Upper lobe of right lung (tissue), 1 donor: ENCODE measurements at regions not wholly inside any gene's neighbourhood (a gene's known extent, or its start where the extent isn't known, plus 50 kb on each side); places are given as distances from the start of the nearest gene placed in this dataset.

ENCODE experiments used
- ATAC-seq: fragments of 200-7000 bp; cut with Tn5 transposase; one replicate; pipeline ENCODE4 v1.9.1; 2020; ENCODE audit warnings: mild to moderate bottlenecking, moderate library complexity
- DNase-seq: peaks from one replicate; pipeline ENCODE4 v3.0.0-alpha.2; 2020
- H3K27ac ChIP-seq: fragments of 200-600 bp; one replicate; pipeline ENCODE4 v1.8.0; 2022
- H3K27me3 ChIP-seq: fragments of 200-600 bp; one replicate; pipeline ENCODE4 v1.8.0; 2022; ENCODE audit warnings: mild to moderate bottlenecking
- H3K36me3 ChIP-seq: fragments of 200-600 bp; one replicate; pipeline ENCODE4 v1.8.0; 2022
- H3K4me1 ChIP-seq: fragments of 200-600 bp; one replicate; pipeline ENCODE4 v1.8.0; 2022
- H3K4me3 ChIP-seq: fragments of 200-600 bp; one replicate; pipeline ENCODE4 v1.8.0; 2022; ENCODE audit warnings: mild to moderate bottlenecking
- H3K9me3 ChIP-seq: fragments of 200-600 bp; one replicate; pipeline ENCODE4 v1.8.0; 2022
- CTCF ChIP-seq: fragments of 200-600 bp; IDR thresholded peaks from one replicate; pipeline ENCODE4 v1.8.0; 2022; ENCODE audit warnings: antibody characterized with exemption
- intact Hi-C: fragments of 100-400 bp; cut with DNase I; formaldehyde crosslinking; loops from one replicate; pipeline ENCODE4 v1.11.0; 2022
- donor health status: DM: no; HTN: yes; CAD: no; lungs with severe emphysema.

GRCh38 chr18:25005541-25006403 lies 346.2 kb downstream of the ZNF521 start:
- ATAC-seq (peak; percentile 94), DNase-seq (no peak)
- no peaks in the 10 kb centered on the region for H3K27me3 ChIP-seq
- intact Hi-C loops: no loop called here
- H3K9me3 ChIP-seq: no peaks in the 10 kb centered on the region
- H3K36me3 ChIP-seq: no peaks in the 10 kb centered on the region
- no peaks in the 10 kb centered on the region for H3K4me1 ChIP-seq
- no peak overlapping the region for H3K27ac ChIP-seq
- TF ChIP-seq CTCF: no peak
- H3K4me3 ChIP-seq: no peak overlapping the region

GRCh38 chr18:25010623-25011374 lies 341.2 kb downstream of the ZNF521 start:
- intact Hi-C loops: no loop called here
- H3K27me3 ChIP-seq: no peaks in the 10 kb centered on the region
- no peak for ATAC-seq

More at GRCh38 chr18:25010623-25011374, 341.2 kb downstream of the ZNF521 start:
- Histone ChIP-seq H3K27ac (no peak overlapping the region), H3K4me3 (no peak overlapping the region), H3K9me3 (no peaks in the 10 kb centered on the region), H3K4me1 (no peaks in the 10 kb centered on the region), H3K36me3 (no peaks in the 10 kb centered on the region)
- DNase-seq: no peak
- TF ChIP-seq CTCF: no peak
